Neural progenitor cell (in vitro differentiated cells): ENCODE measurements at regions not wholly inside any gene's neighbourhood (a gene's known extent, or its start where the extent isn't known, plus 50 kb on each side); places are given as distances from the start of the nearest gene placed in this dataset.

ENCODE experiments used
- CTCF ChIP-seq: fragments of 200-600 bp; sonication (generic); IDR thresholded peaks from 2 replicates; pipeline ENCODE4 v1.5.1; 2017; ENCODE audit warnings: antibody characterized with exemption, mild to moderate bottlenecking
- EZH2 ChIP-seq: fragments of 200-600 bp; sonication (generic); IDR thresholded peaks from 2 replicates; pipeline ENCODE4 v1.6.1; 2017; ENCODE audit warnings: antibody characterized with exemption, mild to moderate bottlenecking, moderate library complexity
- EZH2phosphoT487 ChIP-seq: fragments of 200-600 bp; sonication (generic); IDR thresholded peaks from 2 replicates; pipeline ENCODE4 v1.6.1; 2017; ENCODE audit warnings: antibody characterized with exemption

- TF ChIP-seq CTCF (no peak), EZH2 (no peak), EZH2phosphoT487 (no peak)
These were observed 783.6 kb downstream of the UQCRFS1 start for GRCh38 chr19:28429356-28429755.
